ENCODE measurements at regions not wholly inside any gene's neighbourhood (a gene's known extent, or its start where the extent isn't known, plus 50 kb on each side); places are given as distances from the start of the nearest gene placed in this dataset.

DNA sequence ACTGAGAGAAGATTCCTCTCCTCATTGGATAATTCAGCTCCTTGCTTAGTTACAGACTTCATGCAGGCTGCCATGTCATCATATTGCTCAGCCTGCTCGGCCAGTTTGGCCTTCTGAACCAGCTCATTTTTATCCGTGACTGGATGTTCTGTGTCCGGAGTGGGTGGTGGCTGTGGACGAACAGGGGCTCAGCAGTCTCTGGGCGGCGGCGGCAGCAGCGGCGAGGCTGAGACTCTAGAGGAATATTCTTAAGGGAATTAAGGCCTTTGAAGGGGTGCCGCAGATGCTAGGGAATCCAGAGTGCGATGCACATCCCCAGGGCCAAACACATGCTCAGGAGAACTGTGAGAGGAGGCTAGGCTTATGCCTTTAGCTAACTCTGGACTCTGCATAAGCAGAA lies 97.9 kb upstream of the GYPC start:
- TF ChIP-seq, protein P1, sequence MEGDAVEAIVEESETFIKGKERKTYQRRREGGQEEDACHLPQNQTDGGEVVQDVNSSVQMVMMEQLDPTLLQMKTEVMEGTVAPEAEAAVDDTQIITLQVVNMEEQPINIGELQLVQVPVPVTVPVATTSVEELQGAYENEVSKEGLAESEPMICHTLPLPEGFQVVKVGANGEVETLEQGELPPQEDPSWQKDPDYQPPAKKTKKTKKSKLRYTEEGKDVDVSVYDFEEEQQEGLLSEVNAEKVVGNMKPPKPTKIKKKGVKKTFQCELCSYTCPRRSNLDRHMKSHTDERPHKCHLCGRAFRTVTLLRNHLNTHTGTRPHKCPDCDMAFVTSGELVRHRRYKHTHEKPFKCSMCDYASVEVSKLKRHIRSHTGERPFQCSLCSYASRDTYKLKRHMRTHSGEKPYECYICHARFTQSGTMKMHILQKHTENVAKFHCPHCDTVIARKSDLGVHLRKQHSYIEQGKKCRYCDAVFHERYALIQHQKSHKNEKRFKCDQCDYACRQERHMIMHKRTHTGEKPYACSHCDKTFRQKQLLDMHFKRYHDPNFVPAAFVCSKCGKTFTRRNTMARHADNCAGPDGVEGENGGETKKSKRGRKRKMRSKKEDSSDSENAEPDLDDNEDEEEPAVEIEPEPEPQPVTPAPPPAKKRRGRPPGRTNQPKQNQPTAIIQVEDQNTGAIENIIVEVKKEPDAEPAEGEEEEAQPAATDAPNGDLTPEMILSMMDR (IDR thresholded peaks at IDR 0.05), result no peak
- no peak for TF ChIP-seq EZH2 (IDR thresholded peaks at IDR 0.05; ENCODE audit: borderline replicate concordance, insufficient read depth, low read depth, low read length, poor library complexity, severe bottlenecking)
